OCI-LY1 (cell line): ENCODE measurements at regions not wholly inside any gene's neighbourhood (a gene's known extent, or its start where the extent isn't known, plus 50 kb on each side); places are given as distances from the start of the nearest gene placed in this dataset.

Experiments
- EZH2 ChIP-seq: fragments of 200-600 bp; sonication (generic), shearing (Covaris generic); IDR thresholded peaks from 2 replicates; pipeline ENCODE4 v1.8.0; 2017; ENCODE audit warnings: borderline replicate concordance, mixed run types, mild to moderate bottlenecking, antibody characterized with exemption, low read length, moderate library complexity, mixed read lengths
- TF ChIP-seq, protein P1 (sequence below): fragments of 200-600 bp; sonication (generic), shearing (Covaris generic); IDR thresholded peaks from 2 replicates; pipeline ENCODE4 v1.5.1; 2017; ENCODE audit warnings: mild to moderate bottlenecking, antibody characterized with exemption, low read length, moderate library complexity, mixed read lengths

DNA sequence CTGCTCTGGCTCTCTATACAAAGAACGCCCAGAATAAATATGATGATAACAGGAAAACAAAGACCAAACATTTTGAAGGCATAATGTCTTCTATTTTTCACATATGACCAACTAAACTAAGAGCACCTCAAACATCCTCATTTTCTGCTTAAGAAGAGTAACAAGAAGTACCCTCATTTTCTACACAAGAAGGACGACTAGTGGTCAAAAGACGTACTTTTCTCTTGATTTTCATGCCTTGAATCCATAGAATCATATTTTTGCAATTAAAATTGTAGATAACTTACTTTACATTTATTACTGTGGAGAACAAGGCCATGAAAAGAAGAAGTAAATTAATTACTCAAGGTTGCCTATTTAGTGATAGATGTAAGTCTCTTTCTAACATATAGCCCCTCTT lies 358.6 kb downstream of the DUSP6 start:
- TF ChIP-seq, protein P1, sequence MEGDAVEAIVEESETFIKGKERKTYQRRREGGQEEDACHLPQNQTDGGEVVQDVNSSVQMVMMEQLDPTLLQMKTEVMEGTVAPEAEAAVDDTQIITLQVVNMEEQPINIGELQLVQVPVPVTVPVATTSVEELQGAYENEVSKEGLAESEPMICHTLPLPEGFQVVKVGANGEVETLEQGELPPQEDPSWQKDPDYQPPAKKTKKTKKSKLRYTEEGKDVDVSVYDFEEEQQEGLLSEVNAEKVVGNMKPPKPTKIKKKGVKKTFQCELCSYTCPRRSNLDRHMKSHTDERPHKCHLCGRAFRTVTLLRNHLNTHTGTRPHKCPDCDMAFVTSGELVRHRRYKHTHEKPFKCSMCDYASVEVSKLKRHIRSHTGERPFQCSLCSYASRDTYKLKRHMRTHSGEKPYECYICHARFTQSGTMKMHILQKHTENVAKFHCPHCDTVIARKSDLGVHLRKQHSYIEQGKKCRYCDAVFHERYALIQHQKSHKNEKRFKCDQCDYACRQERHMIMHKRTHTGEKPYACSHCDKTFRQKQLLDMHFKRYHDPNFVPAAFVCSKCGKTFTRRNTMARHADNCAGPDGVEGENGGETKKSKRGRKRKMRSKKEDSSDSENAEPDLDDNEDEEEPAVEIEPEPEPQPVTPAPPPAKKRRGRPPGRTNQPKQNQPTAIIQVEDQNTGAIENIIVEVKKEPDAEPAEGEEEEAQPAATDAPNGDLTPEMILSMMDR: peak; percentile 55; the same call in 1 of the 2 replicates
- TF ChIP-seq EZH2: no peak
